ENCODE measurements at regions not wholly inside any gene's neighbourhood (a gene's known extent, or its start where the extent isn't known, plus 50 kb on each side); places are given as distances from the start of the nearest gene placed in this dataset.

DNA sequence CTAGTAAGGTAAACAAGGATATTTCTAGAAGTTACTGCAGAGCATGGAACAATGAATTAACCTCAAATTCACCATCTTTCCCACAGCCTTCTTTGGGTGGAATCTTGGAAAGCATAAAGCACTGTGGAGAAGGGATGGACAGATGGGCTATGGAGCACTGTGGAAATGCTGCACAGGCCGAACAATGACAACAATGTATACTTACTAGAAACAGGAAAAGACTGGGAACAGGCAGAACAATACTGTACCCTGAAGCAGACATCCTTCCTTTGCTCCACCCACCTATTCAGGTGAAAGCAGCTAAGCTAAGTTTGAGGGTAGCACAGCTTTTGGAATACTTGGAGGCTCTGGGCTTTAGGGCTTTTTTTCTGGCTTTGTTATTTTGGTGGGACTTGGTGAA, 250.6 kb upstream of the KLF8 start:
- no peak for DNase-seq (ENCODE audit: low spot score)

DNA sequence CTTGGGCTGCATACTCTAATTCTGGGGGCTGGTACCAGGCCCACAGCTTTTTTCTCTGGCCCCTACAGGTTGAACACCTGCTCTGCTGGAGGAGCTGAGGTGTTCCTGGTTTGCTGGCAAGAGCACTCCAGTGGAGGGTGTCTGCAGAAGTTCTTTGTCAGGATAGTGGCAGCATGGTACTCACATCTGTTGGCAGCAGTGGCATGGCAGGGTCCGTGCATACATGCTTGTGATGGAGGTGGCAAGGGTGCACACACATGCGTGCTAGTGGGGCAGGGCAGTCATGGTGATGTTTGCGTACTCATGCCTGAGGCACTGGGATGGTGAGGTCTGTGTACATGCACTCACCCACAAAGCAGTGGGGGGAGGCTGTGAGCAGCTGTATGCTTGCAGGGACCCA, 235.5 kb upstream of the KLF8 start:
- no peak for DNase-seq (ENCODE audit: low spot score)

DNA sequence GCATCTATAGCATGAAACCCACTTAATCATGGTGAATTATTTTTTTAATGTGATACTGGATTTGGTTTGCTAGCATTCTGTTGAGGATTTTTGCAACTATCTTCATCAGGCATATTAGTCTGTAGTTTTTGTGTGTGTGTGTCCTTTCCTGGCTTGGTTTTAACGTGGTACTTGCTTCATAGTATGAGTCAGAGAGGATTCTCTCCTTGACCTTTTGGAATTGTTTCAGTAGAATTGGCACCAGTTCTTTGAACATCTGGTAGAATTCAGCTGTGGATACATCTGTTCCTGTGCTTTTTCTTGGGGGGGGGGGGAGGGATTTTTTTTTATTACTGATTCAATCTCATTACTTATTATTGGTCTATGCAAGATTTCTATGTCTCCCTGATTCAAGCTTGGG, 232.0 kb upstream of the KLF8 start:
- DNase-seq (ENCODE audit: low spot score) = no peak

DNA sequence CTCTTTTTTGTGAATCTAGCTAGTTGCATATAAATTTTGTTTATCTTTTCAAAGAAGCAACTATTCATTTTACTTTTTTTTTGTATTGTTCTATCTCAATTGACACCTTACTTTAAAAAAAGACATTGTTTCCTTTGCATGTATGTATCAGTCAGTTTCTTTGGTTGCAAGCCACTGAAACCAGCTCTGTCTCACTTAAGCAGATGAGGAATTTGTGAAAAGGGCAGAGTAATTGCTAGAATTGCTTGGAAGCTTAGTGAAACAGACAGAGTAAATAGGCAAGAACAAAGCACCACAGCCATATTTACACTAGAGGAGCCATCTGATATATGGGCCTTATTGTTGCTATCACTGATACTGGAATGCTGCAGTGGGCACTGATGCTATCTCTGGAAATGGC, 231.4 kb upstream of the KLF8 start:
- DNase-seq (ENCODE audit: low spot score) = no peak

DNA sequence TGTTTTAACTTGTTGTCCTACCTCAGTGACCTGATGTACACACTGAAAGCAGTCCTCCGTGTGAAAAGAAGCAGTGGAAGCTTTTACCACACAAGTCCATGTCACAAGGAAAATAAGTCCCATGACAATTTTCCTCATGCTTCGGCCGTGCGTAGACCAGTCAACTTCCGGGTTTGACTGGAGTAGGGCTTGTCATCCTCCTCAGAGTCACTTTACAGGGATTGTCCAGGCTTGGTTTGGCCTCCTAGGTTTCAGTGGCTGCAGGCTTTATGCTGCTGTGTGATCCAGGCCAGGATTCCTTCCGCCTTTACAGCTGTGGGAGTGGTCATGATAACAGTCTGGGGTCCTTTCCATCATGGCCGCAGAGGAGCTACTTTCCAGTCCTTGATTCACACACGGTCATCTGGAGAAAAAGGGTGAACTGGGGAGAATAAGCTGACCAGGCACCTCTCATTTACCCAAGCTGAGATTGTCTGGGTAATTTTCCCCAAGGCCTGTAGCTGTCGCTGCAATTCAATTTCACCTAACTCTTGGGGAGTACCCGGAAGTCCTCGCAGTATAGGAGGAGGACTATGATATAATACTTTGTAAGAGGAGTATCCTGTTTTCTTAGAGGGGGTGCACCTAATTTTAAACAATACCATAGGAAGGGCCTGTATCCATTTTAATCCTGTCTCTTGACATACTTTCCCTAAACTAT, 206.1 kb upstream of the KLF8 start:
- no peak for DNase-seq (ENCODE audit: low spot score)

DNA sequence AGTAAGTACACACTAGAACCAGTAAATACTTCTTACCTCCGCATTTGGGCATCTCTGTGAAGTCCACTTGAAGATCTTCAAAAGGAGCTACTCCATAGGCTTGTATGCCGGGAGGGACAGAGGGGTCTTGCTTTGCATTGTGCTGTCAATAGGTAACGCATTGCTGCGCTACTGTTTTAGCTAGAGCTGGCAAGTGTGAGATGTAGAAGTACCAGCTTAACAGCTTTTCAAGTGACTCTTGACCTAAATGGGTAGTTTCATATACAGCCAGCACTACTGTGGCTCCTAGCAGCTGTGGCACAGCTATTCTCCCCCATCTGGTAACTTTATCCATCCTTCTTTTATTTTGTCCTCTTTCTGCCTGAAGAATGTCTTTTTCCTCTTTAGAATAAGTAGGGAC, 205.3 kb upstream of the KLF8 start:
- DNase-seq (ENCODE audit: low spot score) = no peak

DNA sequence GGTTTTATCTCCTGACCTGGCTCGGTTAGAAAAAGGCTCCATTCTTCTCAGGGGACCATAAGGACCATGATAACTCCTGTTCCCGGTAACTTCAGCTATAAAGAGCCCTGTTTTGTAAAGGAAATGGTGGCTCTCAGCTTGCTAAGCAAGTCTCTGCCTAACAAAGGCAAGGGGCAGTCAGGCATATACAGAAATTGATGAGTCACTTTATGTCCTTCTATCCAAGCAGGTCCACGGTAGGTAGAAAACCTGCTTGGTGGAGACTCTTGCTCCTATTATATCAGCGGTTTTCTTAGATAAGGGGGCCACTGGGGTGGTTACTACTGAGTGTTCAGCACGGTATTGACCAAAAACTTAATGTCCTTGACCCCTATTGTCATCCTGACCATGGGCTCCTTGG, 203.0 kb upstream of the KLF8 start:
- DNase-seq (ENCODE audit: low spot score) = no peak

DNA sequence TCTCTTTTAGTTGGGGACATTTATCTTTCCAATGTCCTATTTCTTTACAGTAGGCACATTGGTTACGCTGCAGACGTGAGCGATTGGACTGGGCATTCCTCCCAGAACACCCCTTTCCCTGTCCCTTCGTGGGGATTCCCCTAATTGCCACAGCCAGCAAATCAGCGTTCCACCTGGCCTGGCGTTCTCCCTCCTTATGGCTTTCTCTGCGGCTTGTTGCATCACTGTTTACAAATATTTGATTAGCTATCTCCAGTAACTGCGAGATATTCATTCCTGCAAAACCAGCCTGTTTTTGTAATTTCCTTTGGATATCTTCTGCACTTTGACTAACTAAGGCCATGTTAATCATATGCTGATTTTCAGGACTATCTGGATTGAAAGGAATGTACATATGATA, 202.5 kb upstream of the KLF8 start:
- no peak for DNase-seq (ENCODE audit: low spot score)

DNA sequence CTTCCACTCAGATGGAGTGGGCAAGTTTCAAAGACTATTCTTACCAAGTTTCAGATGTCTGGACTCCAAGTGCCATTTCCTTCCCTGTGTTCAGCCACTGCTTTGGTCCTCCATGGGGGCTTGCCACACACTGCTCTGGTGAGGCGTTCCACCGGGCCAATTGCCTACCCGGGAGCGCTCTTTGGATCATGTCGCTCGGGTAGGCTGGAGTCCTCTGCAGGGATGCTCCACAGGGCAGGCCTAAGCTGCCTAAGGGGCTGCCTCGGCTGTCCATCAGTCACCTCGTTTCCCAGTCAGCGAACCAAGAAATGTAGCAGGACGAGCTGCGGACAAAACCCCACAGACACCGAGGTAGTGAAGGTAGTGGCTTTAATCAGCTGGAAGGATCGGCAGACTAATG, 200.7 kb upstream of the KLF8 start:
- DNase-seq (ENCODE audit: low spot score) = no peak

DNA sequence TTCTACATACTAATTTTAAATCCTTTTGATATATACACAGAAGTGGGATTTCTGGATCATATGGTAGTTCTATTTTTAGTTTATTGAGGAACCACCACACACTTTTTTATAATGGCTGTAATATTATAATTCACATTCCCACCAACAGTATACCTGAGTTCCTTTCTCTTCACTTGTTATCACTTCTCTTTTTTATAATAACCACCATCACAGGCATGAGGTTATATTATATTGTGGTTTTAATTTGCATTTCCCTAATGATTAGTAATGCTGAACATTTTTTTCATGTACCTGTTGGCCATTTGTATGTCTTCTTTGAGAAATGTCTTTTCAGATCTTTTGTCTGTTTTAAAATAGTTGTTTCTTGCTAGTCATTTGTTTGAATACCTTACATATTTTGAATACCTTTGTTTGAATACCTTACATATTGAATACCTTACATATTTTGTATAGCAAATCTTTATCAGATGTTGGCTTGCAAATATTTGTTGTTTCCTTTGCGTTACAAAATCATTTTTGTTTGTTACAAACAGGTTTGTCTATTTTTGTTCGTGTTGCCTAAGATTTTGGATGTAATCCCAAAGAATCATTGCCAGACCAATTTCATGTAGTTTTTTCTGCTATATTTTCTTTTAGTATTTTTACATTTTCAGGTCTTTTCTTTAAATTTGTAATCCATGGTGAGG, 198.5 kb upstream of the KLF8 start:
- no peak for DNase-seq (ENCODE audit: low spot score)

DNA sequence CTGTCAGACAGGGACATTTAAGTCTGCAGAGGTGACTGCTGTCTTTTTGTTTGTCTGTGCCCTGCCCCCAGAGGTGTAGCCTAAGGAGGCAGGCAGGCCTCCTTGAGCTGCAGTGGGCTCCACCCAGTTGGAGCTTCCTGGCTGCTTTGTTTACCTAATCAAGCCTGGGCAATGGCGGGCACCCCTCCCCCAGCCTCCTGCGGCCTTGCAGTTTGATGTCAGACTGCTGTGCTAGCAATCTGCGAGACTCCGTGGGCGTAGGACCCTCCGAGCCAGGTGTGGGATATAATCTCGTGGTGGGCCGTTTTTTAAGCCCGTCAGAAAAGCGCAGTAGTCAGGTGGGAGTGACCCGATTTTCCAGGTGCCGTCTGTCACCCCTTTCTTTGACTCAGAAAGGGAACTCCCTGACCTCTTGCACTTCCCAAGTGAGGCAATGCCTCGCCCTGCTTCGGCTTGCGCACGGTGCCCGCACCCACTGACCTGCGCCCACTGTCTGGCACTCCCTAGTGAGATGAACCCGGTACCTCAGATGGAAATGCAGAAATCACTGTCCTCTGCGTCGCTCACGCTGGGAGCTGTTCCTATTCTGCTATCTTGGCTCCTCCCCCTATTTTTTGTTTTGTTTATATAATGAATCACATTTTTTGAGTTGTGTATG, 179.4 kb upstream of the KLF8 start:
- DNase-seq (ENCODE audit: low spot score) = peak; percentile 32

DNA sequence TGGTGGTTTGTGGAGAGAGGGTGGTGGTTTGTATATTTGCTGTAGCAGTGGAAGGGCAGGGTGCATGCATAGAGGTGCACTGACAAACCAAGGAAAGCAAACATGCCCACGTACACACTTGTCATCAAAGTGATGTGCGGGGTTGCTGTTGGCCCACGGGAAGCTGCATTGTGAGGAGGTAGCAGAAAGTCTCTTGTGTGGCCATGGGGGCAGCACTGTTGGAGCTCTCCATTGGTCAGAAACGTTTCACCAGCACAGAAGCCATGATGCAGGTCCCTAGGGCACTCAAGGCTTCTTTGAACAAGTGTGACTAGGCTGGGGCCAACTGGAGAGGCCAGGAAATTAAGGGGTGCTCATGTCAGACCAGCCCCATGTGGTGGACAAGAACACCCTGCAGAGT, 174.8 kb upstream of the KLF8 start:
- no peak for DNase-seq (ENCODE audit: low spot score)

DNA sequence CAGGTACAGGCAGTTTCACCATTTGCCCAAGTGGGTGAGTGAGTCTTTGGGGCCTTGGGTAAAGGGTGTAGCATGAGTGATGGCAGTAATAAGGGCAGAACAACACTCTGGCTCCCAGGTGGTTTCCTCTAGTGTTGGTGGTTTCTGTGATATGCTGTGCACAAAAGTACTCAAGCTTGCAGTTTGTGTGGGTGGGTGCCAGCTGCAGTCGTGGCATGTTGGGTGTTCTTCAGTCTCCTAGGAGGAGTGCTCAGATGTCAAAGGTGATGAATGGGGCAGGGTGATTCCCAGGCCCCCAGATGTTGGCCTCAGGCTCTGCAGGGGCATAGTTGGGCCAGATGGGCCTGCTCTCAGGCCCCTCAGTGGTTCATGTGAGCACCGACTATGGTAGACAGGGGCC, 166.1 kb upstream of the KLF8 start:
- DNase-seq (ENCODE audit: low spot score) = no peak

DNA sequence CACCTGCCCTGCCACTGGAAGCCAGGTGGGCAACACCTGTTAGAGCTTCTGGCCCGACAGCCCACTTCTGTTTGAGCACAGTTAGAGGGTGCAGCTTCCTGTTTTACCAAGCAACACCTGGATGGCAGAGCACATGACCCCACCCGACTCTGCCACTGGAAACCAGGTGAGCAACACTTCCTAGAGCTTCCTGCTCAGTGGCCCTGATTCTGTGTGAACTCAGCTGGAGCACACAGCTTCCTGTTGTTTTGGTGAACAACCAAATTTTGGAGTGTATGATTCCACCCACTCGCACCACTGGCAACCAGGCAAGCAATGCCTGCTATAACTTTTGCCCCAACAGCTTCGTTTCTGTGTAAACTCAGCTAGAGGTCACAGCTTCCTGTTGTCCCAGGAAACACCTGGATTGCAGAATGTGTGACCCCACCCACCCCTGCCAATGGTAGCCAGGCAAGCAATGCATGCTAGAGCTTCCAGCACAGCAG, 163.8 kb upstream of the KLF8 start:
- DNase-seq (ENCODE audit: low spot score) = no peak

DNA sequence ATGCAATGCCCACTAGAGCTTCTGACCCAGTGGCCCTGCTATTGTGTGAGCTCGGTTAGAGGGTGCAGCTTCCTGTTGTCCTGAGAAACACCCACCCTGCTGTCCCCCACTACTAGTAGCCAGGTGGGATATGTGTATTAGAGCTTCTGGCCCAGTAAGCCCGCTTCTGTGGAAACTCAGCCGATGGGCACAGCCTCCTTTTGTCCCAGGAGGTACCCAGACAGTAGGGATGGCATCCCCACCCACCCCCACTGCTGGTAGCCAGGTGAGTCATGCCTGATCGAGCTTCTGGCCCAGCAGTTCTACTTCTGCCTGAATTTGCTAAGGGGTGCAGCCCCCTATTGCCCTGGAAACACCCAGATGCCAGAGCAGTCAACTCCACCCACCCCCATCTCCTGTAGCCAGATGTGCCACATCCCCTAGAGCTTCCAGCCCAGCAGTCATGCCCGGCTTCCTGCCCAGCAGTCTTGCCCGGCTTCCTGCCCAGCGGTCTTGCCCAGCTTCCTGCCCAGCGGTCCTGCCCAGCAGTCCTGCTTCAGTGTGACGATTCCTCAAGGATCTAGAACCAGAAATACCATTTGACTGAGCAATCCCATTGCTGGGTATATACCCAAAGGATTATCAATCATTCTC, 162.7 kb upstream of the KLF8 start:
- no peak for DNase-seq (ENCODE audit: low spot score)

DNA sequence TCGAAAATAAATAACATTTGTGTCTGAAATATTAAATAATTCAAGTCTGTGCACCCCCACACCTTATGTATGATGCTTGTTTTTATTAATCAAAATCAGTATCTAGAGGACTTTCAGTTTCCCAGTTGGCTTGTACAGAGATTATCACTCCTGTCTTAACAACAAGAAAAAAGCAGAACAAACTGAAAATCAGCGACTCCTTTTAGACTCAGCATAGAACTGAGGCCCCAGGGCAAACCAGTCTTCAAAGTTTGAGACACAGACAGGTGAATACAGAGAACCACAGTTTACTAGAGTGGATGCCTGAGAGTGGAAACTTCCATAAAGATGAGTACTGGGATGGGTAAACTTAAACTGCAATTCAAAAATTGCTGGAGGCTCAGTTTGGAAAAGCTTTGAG, 142.8 kb upstream of the KLF8 start:
- no peak for DNase-seq (ENCODE audit: low spot score)

DNA sequence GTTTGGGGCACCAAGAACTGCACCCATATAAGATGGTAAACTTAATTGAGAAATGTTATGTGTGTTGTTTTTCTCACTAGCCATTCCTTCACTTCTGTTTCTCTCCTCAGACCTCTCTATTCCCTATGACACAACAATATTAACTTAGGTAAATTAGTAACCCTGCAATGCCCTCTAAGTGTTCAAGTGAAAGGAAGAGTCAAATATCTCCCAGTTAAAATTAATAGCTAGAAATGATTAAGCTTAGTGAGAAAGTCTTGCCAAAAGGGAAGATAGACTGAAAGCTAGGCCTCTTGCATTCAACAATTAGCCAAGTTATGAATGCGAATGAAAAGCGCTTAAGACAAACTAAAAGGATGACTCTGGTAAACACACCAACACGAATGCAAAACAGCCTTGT, 132.9 kb upstream of the KLF8 start:
- no peak for DNase-seq (ENCODE audit: low spot score)

DNA sequence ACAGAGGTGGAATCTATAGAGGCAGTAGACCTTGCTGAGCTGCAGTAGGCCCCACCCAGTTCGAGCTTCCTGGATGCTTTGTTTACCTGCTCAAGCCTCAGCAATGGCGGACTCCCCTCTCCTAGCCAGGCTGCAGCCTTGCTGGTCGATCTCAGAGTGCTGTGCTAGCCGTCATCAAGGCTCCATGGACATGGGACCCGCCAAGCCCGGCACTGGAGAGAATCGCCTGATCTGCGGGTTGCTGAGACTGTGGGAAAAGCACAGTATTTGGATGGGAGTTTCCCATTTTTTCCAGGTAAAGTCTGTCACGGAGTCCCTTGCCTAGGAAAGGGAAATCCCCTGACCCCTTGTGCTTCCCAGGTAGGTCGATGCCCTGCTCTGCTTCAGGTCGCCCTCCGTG, 124.8 kb upstream of the KLF8 start:
- peak; percentile 65 for DNase-seq (ENCODE audit: low spot score)

DNA sequence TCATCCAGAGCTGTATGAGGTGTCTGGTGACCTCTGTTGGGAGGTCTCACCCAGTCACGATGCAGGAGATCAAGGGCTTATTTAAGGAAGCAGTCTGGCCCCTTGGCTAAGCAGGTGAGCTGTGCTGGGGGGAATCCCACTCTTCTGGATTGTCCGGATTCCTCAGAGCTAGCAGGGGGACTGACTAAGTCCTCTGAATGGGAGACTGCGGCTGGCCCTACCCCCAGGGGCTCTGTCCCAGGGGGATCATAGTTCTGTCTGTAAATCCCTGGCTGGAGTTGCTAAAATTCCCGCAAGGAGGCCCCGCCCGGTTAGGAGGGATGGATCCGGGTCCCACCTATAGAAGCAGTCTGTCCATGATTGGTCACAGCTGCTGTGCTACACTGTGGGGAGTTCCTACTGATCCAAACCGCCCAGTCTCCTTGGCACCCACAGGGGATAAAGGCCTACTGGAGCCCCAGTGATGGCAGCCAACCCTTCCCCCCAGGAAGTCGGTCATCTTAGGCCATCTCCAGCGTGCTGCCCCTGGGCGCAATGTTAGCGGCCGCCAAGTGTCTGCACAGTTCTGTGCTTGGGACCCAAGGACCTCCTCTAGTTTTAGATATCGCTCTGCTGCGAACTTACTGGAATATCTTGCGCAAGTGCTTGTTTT, 118.2 kb upstream of the KLF8 start:
- DNase-seq (ENCODE audit: low spot score) = no peak

DNA sequence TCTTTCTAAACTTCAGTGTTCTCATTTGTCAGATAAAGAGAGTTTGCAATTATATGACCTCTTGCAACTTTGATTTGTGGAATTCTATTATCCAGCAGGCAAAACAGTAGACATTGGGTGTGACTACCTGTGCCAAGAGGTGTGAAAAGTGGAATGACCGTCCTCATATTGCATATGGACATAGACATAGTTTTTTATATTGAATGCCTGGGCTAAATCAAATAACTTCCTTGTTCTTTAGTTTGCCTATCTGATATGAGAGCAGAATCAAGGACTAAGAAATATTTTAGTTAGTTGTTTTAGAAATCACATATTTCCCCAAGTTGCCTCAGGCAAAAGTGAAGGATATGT, 117.7 kb upstream of the KLF8 start:
- no peak for DNase-seq (ENCODE audit: low spot score)

DNA sequence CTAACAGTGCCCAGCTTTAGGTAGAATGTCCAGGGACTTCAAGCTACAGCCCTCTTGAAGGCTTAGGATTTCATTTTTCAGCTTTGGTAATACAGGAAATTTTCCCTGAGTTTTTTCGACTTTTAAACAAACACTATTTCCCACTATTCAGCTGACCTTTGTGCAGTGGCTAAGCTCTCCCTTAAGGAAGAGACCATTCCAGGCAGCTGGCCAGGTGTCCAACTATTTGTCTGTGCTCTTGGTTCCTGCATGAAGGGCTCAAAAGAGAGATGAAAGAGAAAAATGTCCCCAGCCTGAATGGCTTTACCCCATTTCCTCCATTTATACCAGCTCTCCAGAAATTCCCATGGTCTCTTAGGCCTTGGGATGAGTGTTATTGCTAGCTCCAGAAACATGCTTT, 111.9 kb upstream of the KLF8 start:
- no peak for DNase-seq (ENCODE audit: low spot score)

DNA sequence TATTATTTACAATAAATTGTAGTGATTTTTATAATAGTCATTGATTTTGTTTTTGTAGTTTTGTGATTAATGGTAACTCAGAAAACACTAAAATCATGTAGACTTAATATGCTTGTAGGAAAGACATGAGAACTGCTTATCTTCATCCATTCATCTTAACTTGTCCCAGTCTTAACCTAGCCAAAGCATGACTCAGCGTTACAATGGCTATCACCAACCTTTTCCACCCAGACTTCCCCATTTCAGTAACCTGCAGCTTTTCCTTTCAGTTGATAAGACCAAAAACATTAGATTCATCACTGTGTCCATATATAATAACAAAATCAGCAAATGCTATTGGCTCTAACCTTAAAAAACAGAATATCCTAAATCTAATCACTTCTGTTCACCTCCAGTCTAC, 106.2 kb upstream of the KLF8 start:
- no peak for DNase-seq (ENCODE audit: low spot score)
